IMR-90 (cell line): ENCODE measurements at regions not wholly inside any gene's neighbourhood (a gene's known extent, or its start where the extent isn't known, plus 50 kb on each side); places are given as distances from the start of the nearest gene placed in this dataset.

Source experiments
- ATAC-seq: fragments of 200-7000 bp; cut with Tn5 transposase; 2 replicates; pipeline ENCODE4 v1.9.1; 2020; ENCODE audit warnings: low read depth, mild to moderate bottlenecking, moderate library complexity
- BruUV-seq: library from RNA; stranded (reverse); fragments of 400-500 nt; replicated peaks from 2 replicates; lab custom pipeline; 2021; lab: Mats Ljungman, UMichigan
- CTCF ChIA-PET: fragments of 300-600 bp; formaldehyde crosslinking; extraction: SDS; loops from one replicate; lab custom pipeline; 2021; ENCODE audit warnings: antibody characterized with exemption; lab: Yijun Ruan, JAX
- POLR2A ChIA-PET: fragments of 300-600 bp; sonication (Branson Sonifier 250); formaldehyde crosslinking; loops from one replicate; lab custom pipeline; 2022; ENCODE audit warnings: antibody characterized with exemption; ENCODE audit not compliant: unreplicated experiment; lab: Charles Lee
- DNase-seq: peaks from one replicate; pipeline ENCODE4 v3.0.0; 2013
- H2AFZ ChIP-seq: replicated peaks from 2 replicates; pipeline ENCODE3; 2013; ENCODE audit warnings: low read length, mild to moderate bottlenecking; ENCODE audit not compliant: poor library complexity
- H2AK5ac ChIP-seq: 2 replicates; pipeline ENCODE4 v1.6.1; 2013; ENCODE audit warnings: low read depth, low read length, inconsistent platforms
- H2AK9ac ChIP-seq: replicated peaks from 2 replicates; pipeline ENCODE3; 2013; ENCODE audit warnings: mild to moderate bottlenecking, low read depth, low read length, moderate library complexity; ENCODE audit not compliant: poor library complexity
- H2BK120ac ChIP-seq: 2 replicates; pipeline ENCODE4 v1.6.1; 2013; ENCODE audit warnings: low read depth, low read length, inconsistent platforms
- H2BK15ac ChIP-seq: 3 replicates; pipeline ENCODE4 v1.6.1; 2013; ENCODE audit warnings: low read depth, low read length, inconsistent platforms
- H2BK20ac ChIP-seq: 2 replicates; pipeline ENCODE4 v1.6.1; 2013; ENCODE audit warnings: low read depth, mild to moderate bottlenecking, inconsistent platforms, low read length, moderate library complexity
- H2BK5ac ChIP-seq: 2 replicates; pipeline ENCODE4 v1.6.1; 2013; ENCODE audit warnings: mild to moderate bottlenecking, low read depth, low read length, inconsistent platforms; ENCODE audit not compliant: poor library complexity, severe bottlenecking
- H3K14ac ChIP-seq: replicated peaks from 2 replicates; pipeline ENCODE4 v1.6.1; 2013; ENCODE audit warnings: low read depth, low read length, inconsistent platforms
- H3K18ac ChIP-seq: 2 replicates; pipeline ENCODE4 v1.6.1; 2013; ENCODE audit warnings: low read depth, low read length, control low read depth
- H3K23ac ChIP-seq: 2 replicates; pipeline ENCODE4 v1.6.1; 2013; ENCODE audit warnings: low read depth, low read length, inconsistent platforms
- H3K27ac ChIP-seq: 2 replicates; pipeline ENCODE4 v1.5.1; 2013; ENCODE audit warnings: mild to moderate bottlenecking, control low read depth, low read length; ENCODE audit not compliant: insufficient read depth
- H3K27me3 ChIP-seq: 2 replicates; pipeline ENCODE4 v1.6.1; 2013; ENCODE audit warnings: low read length; ENCODE audit not compliant: control insufficient read depth, insufficient read depth
- H3K36me3 ChIP-seq: 2 replicates; pipeline ENCODE4 v1.6.1; 2013; ENCODE audit warnings: low read length, mixed read lengths; ENCODE audit not compliant: control insufficient read depth, insufficient read depth
- H3K4ac ChIP-seq: 2 replicates; pipeline ENCODE4 v1.6.1; 2013; ENCODE audit warnings: low read depth, low read length, inconsistent platforms
- H3K4me1 ChIP-seq: 2 replicates; pipeline ENCODE4 v1.6.1; 2013; ENCODE audit warnings: low read length, mixed read lengths; ENCODE audit not compliant: control insufficient read depth, insufficient read depth
- H3K4me2 ChIP-seq: 2 replicates; pipeline ENCODE4 v1.6.1; 2013; ENCODE audit warnings: low read depth, mild to moderate bottlenecking, control low read depth, low read length, moderate library complexity
- H3K4me3 ChIP-seq: 2 replicates; pipeline ENCODE4 v1.5.1; 2013; ENCODE audit warnings: low read depth, mild to moderate bottlenecking, control low read depth, low read length, moderate library complexity; ENCODE audit not compliant: insufficient read depth
- H3K56ac ChIP-seq: 2 replicates; pipeline ENCODE4 v1.6.1; 2013; ENCODE audit warnings: low read length, inconsistent platforms; ENCODE audit not compliant: insufficient read depth; ENCODE audit errors: extremely low read depth
- H3K79me1 ChIP-seq, 2 experiments: 2 replicates each; pipeline ENCODE4 v1.6.1; 2013; ENCODE audit warnings: low read length in 2 of 2, inconsistent platforms in 1 of 2, low read depth in 1 of 2
- H3K9ac ChIP-seq: 2 replicates; pipeline ENCODE4 v1.6.1; 2013; ENCODE audit warnings: low read depth, low read length, control low read depth
- H3K9me1 ChIP-seq: 2 replicates; pipeline ENCODE4 v1.6.1; 2013; ENCODE audit warnings: low read length, inconsistent platforms; ENCODE audit not compliant: insufficient read depth
- H3K9me3 ChIP-seq: 2 replicates; pipeline ENCODE4 v1.6.1; 2013; ENCODE audit warnings: low read length; ENCODE audit not compliant: control insufficient read depth, insufficient read depth
- H4K20me1 ChIP-seq: 2 replicates; pipeline ENCODE4 v1.6.1; 2013; ENCODE audit warnings: low read length, inconsistent platforms; ENCODE audit not compliant: insufficient read depth
- H4K5ac ChIP-seq: 2 replicates; pipeline ENCODE4 v1.6.1; 2013; ENCODE audit warnings: mild to moderate bottlenecking, low read depth, low read length, control low read depth
- H4K8ac ChIP-seq, 2 experiments: 2 replicates each; pipeline ENCODE4 v1.6.1; 2013; ENCODE audit warnings: low read depth in 2 of 2, low read length in 2 of 2, control low read depth in 1 of 2, inconsistent platforms in 1 of 2
- H4K91ac ChIP-seq: 2 replicates; pipeline ENCODE4 v1.6.1; 2013; ENCODE audit warnings: low read depth, low read length, inconsistent platforms; ENCODE audit not compliant: insufficient read depth
- MAFK ChIP-seq: IDR thresholded peaks from 2 replicates; pipeline ENCODE4 v1.6.1; 2012; ENCODE audit warnings: low read depth, low read length, improper control_type of control experiment
- RCOR1 ChIP-seq: IDR thresholded peaks from 2 replicates; pipeline ENCODE4 v1.6.1; 2012; ENCODE audit warnings: mild to moderate bottlenecking, low read length, improper control_type of control experiment; ENCODE audit not compliant: insufficient replicate concordance
- WGBS, 2 experiments: methylation state at CpG; one replicate each; pipeline versions ENCODE4 v1.1.5 to v1.1.7; 2013; ENCODE audit warnings: missing lambda C conversion rate in 2 of 2; ENCODE audit not compliant: insufficient read length in 1 of 2; ENCODE audit errors: extremely low coverage in 2 of 2; 5-methylcytosine and 5-hydroxymethylcytosine counted together
- dilution Hi-C: fragments of 300-500 bp; cut with HindIII; formaldehyde crosslinking; loops from one replicate; pipeline ENCODE4 v1.14.3; 2018; ENCODE audit warnings: low sequenced_read_pairs; ENCODE audit not compliant: unreplicated experiment
- in situ Hi-C: fragments of 300-500 bp; cut with MboI; formaldehyde crosslinking; loops from 3 replicates; pipeline ENCODE4 v1.14.3; 2019; ENCODE audit warnings: low sequenced_read_pairs, inconsistent platforms, mixed read lengths
- intact Hi-C: fragments of 100-400 bp; cut with micrococcal nuclease; formaldehyde crosslinking; loops from 2 replicates; pipeline ENCODE4 v1.10.0; 2022

GRCh38 chr10:129106314-129106713, 360.7 kb upstream of the MGMT start:
- H3K9ac ChIP-seq = no peak overlapping the region
- WGBS, 2 experiments = no CpG with 5 or more reads among the region's 4 CpGs
- H3K18ac ChIP-seq = no peak overlapping the region; the same call in 1 of the 2 replicates
- no peaks in the 10 kb centered on the region for H3K79me1 ChIP-seq
- peaks cover 2% of the 10 kb centered on the region; the same call in 1 of the 2 replicates for H3K27me3 ChIP-seq
- H4K91ac ChIP-seq = no peak overlapping the region; the same call in 1 of the 2 replicates
- no TSS peak for BruUV-seq
- no peak overlapping the region; the same call in 1 of the 2 replicates for H4K5ac ChIP-seq
- no peak overlapping the region for H3K4me2 ChIP-seq
- H2BK120ac ChIP-seq = no peak overlapping the region
- no peaks in the 10 kb centered on the region for H3K9me1 ChIP-seq
- H3K36me3 ChIP-seq = no peaks in the 10 kb centered on the region
- peaks cover 8% of the 10 kb centered on the region for H3K4me1 ChIP-seq
- no peak overlapping the region; the same call in 2 of the 3 replicates for H2BK15ac ChIP-seq
- no peak overlapping the region for H2AK5ac ChIP-seq
- ATAC-seq (no peak), DNase-seq (no peak)
- no peak overlapping the region for H4K8ac ChIP-seq
- dilution Hi-C loops = no loop called here
- no peak overlapping the region for H3K14ac ChIP-seq
- H2BK5ac ChIP-seq = no peak overlapping the region
- H3K27ac ChIP-seq = no peak overlapping the region; the same call in 1 of the 2 replicates
- intact Hi-C loops = no loop called here
- in situ Hi-C loops = no loop called here
- no peak overlapping the region for H2AK9ac ChIP-seq
- H3K56ac ChIP-seq = no peak overlapping the region
- H2AFZ ChIP-seq = no peak overlapping the region
- H3K9me3 ChIP-seq = peaks cover 4% of the 10 kb centered on the region; the same call in 1 of the 2 replicates
- no peak overlapping the region for H3K23ac ChIP-seq
- TF ChIP-seq RCOR1 (no peak), MAFK (peak; percentile 67)
- ChIA-PET CTCF (no interaction called here), POLR2A (no interaction called here)
- H3K4ac ChIP-seq = no peak overlapping the region
- no peak overlapping the region for H3K4me3 ChIP-seq
- H2BK20ac ChIP-seq = no peak overlapping the region
- no peaks in the 10 kb centered on the region for H4K20me1 ChIP-seq
